ENCODE measurements at regions not wholly inside any gene's neighbourhood (a gene's known extent, or its start where the extent isn't known, plus 50 kb on each side); places are given as distances from the start of the nearest gene placed in this dataset.
"Not testable (repeated sequence)": the region's sequence is repeated elsewhere in the genome, so short reads cannot be mapped to it uniquely, and the experiment has no call there.

DNA sequence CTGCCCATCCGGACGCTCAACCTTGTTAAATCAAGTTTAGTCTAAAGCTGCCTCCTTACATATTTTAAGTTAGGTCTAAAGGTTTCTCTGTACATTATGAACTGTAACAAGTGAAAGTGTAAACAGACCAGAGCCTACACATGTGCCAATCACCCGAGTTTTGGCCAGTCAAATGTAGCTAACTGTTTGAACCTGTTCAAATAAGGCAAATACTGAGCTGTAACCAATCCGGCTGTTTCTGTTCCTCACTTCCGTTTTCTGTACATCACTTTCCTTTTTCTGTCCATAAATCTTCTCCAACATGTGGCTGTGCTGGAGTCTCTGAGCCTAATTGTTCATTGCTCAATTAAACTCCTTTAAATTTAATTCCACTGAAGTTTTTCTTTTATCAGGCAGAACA lies 113.3 kb upstream of the SHISA3 start:
- Histone ChIP-seq H3K27ac (ENCODE audit: low read depth, low read length) (no peak overlapping the region), H3K4me1 (ENCODE audit: control insufficient read depth, insufficient read depth, low read length, unreplicated experiment) (peaks cover 4% of the 10 kb centered on the region), H3K27me3 (ENCODE audit: insufficient read depth, low read length) (no peaks in the 10 kb centered on the region), H2AFZ (ENCODE audit: low read length, unreplicated experiment) (no peak overlapping the region), H3K36me3 (ENCODE audit: insufficient read depth, low read length) (no peaks in the 10 kb centered on the region), H3K79me2 (ENCODE audit: control insufficient read depth, insufficient read depth, low read length, unreplicated experiment) (no peaks in the 10 kb centered on the region), H3K4me3 (ENCODE audit: low read depth, low read length) (no peak overlapping the region)

- H3K27ac ChIP-seq (ENCODE audit: low read depth, low read length); H3K27me3 ChIP-seq (ENCODE audit: insufficient read depth, low read length); H3K4me1 ChIP-seq (ENCODE audit: control insufficient read depth, insufficient read depth, low read length, unreplicated experiment); H2AFZ ChIP-seq (ENCODE audit: low read length, unreplicated experiment); H3K79me2 ChIP-seq (ENCODE audit: control insufficient read depth, insufficient read depth, low read length, unreplicated experiment); H3K4me3 ChIP-seq (ENCODE audit: low read depth, low read length); H3K36me3 ChIP-seq (ENCODE audit: insufficient read depth, low read length): not testable (repeated sequence)
Measured at GRCh38 chr4:42288876-42289275, 108.4 kb upstream of the SHISA3 start.

DNA sequence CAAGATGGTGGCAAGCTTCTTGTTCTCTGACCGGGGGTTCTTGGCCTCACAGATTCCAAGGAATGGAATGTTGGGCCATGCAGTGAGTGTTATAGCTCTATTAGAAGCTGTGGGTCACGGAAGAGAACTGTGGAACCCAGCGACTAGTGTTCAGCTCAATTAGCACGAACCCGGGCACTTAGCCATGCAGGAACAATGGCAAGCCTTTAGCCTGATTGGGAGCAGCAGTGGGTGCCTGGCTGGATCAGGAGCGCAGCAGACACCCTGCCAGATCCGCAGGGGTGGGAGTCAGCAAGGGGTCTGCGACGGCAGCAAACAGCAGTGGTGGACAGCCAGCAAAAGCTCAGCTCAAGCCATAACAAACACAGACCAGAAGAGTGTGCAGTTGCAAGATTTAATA lies 105.1 kb upstream of the SHISA3 start:
- H3K27ac ChIP-seq (ENCODE audit: low read depth, low read length); H3K79me2 ChIP-seq (ENCODE audit: control insufficient read depth, insufficient read depth, low read length, unreplicated experiment); H2AFZ ChIP-seq (ENCODE audit: low read length, unreplicated experiment); H3K27me3 ChIP-seq (ENCODE audit: insufficient read depth, low read length); H3K4me3 ChIP-seq (ENCODE audit: low read depth, low read length); H3K36me3 ChIP-seq (ENCODE audit: insufficient read depth, low read length); H3K4me1 ChIP-seq (ENCODE audit: control insufficient read depth, insufficient read depth, low read length, unreplicated experiment): not testable (repeated sequence)

- peaks cover 3% of the 10 kb centered on the region; the same call in 1 of the 2 replicates for H3K27me3 ChIP-seq (ENCODE audit: insufficient read depth, low read length)
- no peaks in the 10 kb centered on the region for H3K36me3 ChIP-seq (ENCODE audit: insufficient read depth, low read length)
- no peaks in the 10 kb centered on the region for H3K4me1 ChIP-seq (ENCODE audit: control insufficient read depth, insufficient read depth, low read length, unreplicated experiment)
- no peak overlapping the region for H3K27ac ChIP-seq (ENCODE audit: low read depth, low read length)
- H2AFZ ChIP-seq (ENCODE audit: low read length, unreplicated experiment) = no peak overlapping the region
- no peaks in the 10 kb centered on the region for H3K79me2 ChIP-seq (ENCODE audit: control insufficient read depth, insufficient read depth, low read length, unreplicated experiment)
- no peak overlapping the region for H3K4me3 ChIP-seq (ENCODE audit: low read depth, low read length)
Measured at GRCh38 chr4:42293967-42294813, 103.1 kb upstream of the SHISA3 start.

DNA sequence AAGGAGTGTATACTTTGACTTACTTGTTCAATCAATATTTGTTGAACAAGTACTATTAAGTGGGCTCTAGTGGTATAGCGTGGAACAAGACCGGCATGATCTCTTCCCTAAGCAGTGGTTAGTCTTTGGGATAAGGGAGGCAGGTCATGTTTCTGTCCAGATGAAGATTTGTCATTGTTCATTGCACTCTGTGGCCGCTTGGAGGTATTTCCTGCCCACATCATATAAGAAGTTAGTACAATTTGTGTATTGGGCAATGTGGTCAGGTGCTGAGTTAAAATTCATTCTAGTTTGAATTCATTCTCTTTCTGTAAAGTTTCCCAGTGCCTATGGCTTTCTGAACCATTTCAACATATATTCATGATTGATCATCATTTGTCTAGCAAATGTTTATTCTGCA lies 101.1 kb upstream of the SHISA3 start:
- peaks cover 11% of the 10 kb centered on the region for H3K27me3 ChIP-seq (ENCODE audit: insufficient read depth, low read length)
- H3K4me3 ChIP-seq (ENCODE audit: low read depth, low read length) = no peak overlapping the region
- no peaks in the 10 kb centered on the region for H3K4me1 ChIP-seq (ENCODE audit: control insufficient read depth, insufficient read depth, low read length, unreplicated experiment)
- no peaks in the 10 kb centered on the region for H3K79me2 ChIP-seq (ENCODE audit: control insufficient read depth, insufficient read depth, low read length, unreplicated experiment)
- no peak overlapping the region for H2AFZ ChIP-seq (ENCODE audit: low read length, unreplicated experiment)
- no peaks in the 10 kb centered on the region for H3K36me3 ChIP-seq (ENCODE audit: insufficient read depth, low read length)
- no peak overlapping the region for H3K27ac ChIP-seq (ENCODE audit: low read depth, low read length)

GRCh38 chr4:42302348-42302747 lies 94.9 kb upstream of the SHISA3 start:
- no peak overlapping the region for H3K27ac ChIP-seq (ENCODE audit: low read depth, low read length)
- H3K79me2 ChIP-seq (ENCODE audit: control insufficient read depth, insufficient read depth, low read length, unreplicated experiment) = no peaks in the 10 kb centered on the region
- H2AFZ ChIP-seq (ENCODE audit: low read length, unreplicated experiment) = peak overlapping the region; percentile 23
- no peak overlapping the region for H3K4me3 ChIP-seq (ENCODE audit: low read depth, low read length)
- no peaks in the 10 kb centered on the region for H3K36me3 ChIP-seq (ENCODE audit: insufficient read depth, low read length)
- peaks cover 11% of the 10 kb centered on the region for H3K27me3 ChIP-seq (ENCODE audit: insufficient read depth, low read length)
- peaks cover 6% of the 10 kb centered on the region for H3K4me1 ChIP-seq (ENCODE audit: control insufficient read depth, insufficient read depth, low read length, unreplicated experiment)

- Histone ChIP-seq H3K4me3 (ENCODE audit: low read depth, low read length) (no peak overlapping the region), H3K4me1 (ENCODE audit: control insufficient read depth, insufficient read depth, low read length, unreplicated experiment) (peaks cover 6% of the 10 kb centered on the region), H3K36me3 (ENCODE audit: insufficient read depth, low read length) (no peaks in the 10 kb centered on the region), H3K27me3 (ENCODE audit: insufficient read depth, low read length) (no peaks in the 10 kb centered on the region; the same call in 1 of the 2 replicates), H3K79me2 (ENCODE audit: control insufficient read depth, insufficient read depth, low read length, unreplicated experiment) (no peaks in the 10 kb centered on the region), H2AFZ (ENCODE audit: low read length, unreplicated experiment) (no peak overlapping the region), H3K27ac (ENCODE audit: low read depth, low read length) (no peak overlapping the region)
Measured at GRCh38 chr4:42306221-42307109, 90.8 kb upstream of the SHISA3 start.

DNA sequence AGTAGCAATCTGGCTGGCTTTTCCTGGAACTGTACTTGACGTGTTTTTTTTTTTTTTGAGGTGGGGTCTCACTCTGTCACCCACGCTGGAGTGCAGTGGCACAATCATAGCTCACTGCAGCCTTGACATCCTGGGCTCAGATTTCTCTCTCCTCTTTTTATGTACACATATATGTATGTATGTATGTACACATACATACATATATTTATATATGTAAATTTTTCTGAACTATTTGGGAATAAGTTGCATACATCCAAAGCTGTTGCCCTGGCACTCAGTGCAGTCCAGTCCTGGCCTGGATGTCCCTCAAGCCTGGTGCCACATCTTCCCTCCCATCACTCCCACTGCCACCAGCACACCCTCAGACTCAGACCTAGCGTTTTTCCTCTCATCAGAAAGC lies 89.0 kb upstream of the SHISA3 start:
- Histone ChIP-seq H3K27ac (ENCODE audit: low read depth, low read length) (no peak overlapping the region), H3K36me3 (ENCODE audit: insufficient read depth, low read length) (no peaks in the 10 kb centered on the region), H2AFZ (ENCODE audit: low read length, unreplicated experiment) (no peak overlapping the region), H3K4me1 (ENCODE audit: control insufficient read depth, insufficient read depth, low read length, unreplicated experiment) (peaks cover 6% of the 10 kb centered on the region), H3K27me3 (ENCODE audit: insufficient read depth, low read length) (no peaks in the 10 kb centered on the region), H3K4me3 (ENCODE audit: low read depth, low read length) (no peak overlapping the region), H3K79me2 (ENCODE audit: control insufficient read depth, insufficient read depth, low read length, unreplicated experiment) (no peaks in the 10 kb centered on the region)

- Histone ChIP-seq H3K27ac (ENCODE audit: low read depth, low read length) (no peak overlapping the region), H3K27me3 (ENCODE audit: insufficient read depth, low read length) (no peaks in the 10 kb centered on the region), H2AFZ (ENCODE audit: low read length, unreplicated experiment) (no peak overlapping the region)
Measured at GRCh38 chr4:42309361-42310260, 87.7 kb upstream of the SHISA3 start.

DNA sequence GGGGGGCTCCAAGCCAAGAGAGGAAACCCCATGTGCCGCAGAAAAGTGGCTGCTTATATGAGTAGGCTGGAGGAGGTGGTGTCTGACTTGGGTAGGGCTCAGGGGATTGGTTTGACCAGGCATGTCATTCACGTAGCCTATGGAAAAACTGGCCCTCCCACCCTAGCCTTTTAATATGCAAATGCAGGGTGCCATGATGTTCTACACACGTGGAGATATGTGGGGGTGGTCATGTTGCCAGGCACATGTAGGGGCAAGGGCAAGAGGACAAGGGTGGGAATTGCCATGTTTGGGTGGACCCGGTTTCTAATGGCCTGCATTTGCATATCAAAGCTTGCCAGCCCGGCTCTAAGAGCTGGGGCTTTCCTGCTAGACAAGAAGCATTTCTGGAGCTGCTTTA lies 86.9 kb upstream of the SHISA3 start:
- Histone ChIP-seq H3K27me3 (ENCODE audit: insufficient read depth, low read length) (no peaks in the 10 kb centered on the region), H3K4me3 (ENCODE audit: low read depth, low read length) (no peak overlapping the region), H2AFZ (ENCODE audit: low read length, unreplicated experiment) (no peak overlapping the region), H3K4me1 (ENCODE audit: control insufficient read depth, insufficient read depth, low read length, unreplicated experiment) (peaks cover 6% of the 10 kb centered on the region), H3K36me3 (ENCODE audit: insufficient read depth, low read length) (no peaks in the 10 kb centered on the region), H3K79me2 (ENCODE audit: control insufficient read depth, insufficient read depth, low read length, unreplicated experiment) (no peaks in the 10 kb centered on the region), H3K27ac (ENCODE audit: low read depth, low read length) (no peak overlapping the region)

More at GRCh38 chr4:42309361-42310260, 87.7 kb upstream of the SHISA3 start:
- Histone ChIP-seq H3K79me2 (ENCODE audit: control insufficient read depth, insufficient read depth, low read length, unreplicated experiment) (no peaks in the 10 kb centered on the region), H3K4me1 (ENCODE audit: control insufficient read depth, insufficient read depth, low read length, unreplicated experiment) (peaks cover 6% of the 10 kb centered on the region), H3K36me3 (ENCODE audit: insufficient read depth, low read length) (no peaks in the 10 kb centered on the region), H3K4me3 (ENCODE audit: low read depth, low read length) (no peak overlapping the region)
